ENCODE measurements at regions not wholly inside any gene's neighbourhood (a gene's known extent, or its start where the extent isn't known, plus 50 kb on each side); places are given as distances from the start of the nearest gene placed in this dataset.

GRCh38 chr4:26094076-26094475, 180.1 kb downstream of the SMIM20 start:
- Histone ChIP-seq H3K9me3 (ENCODE audit: insufficient read depth, low read depth, low read length) (peaks cover 17% of the 10 kb centered on the region), H3K4me3 (ENCODE audit: low read length) (no peak overlapping the region), H3K4me1 (ENCODE audit: insufficient read depth, low read length) (no peaks in the 10 kb centered on the region), H3K27me3 (ENCODE audit: insufficient read depth, low read length) (no peaks in the 10 kb centered on the region), H3K36me3 (ENCODE audit: insufficient read depth, low read depth, low read length) (no peaks in the 10 kb centered on the region), H3K27ac (ENCODE audit: low read length) (no peak overlapping the region), H3K9ac (ENCODE audit: low read depth, low read length) (no peak overlapping the region)

- Histone ChIP-seq H3K4me3 (ENCODE audit: low read length) (no peak overlapping the region), H3K9me3 (ENCODE audit: insufficient read depth, low read depth, low read length) (peaks cover 16% of the 10 kb centered on the region), H3K27ac (ENCODE audit: low read length) (no peak overlapping the region), H3K27me3 (ENCODE audit: insufficient read depth, low read length) (no peaks in the 10 kb centered on the region), H3K9ac (ENCODE audit: low read depth, low read length) (no peak overlapping the region), H3K36me3 (ENCODE audit: insufficient read depth, low read depth, low read length) (no peaks in the 10 kb centered on the region), H3K4me1 (ENCODE audit: insufficient read depth, low read length) (no peaks in the 10 kb centered on the region)
Measured at GRCh38 chr4:26094911-26095310, 180.9 kb downstream of the SMIM20 start.

- no peaks in the 10 kb centered on the region for H3K4me1 ChIP-seq (ENCODE audit: insufficient read depth, low read length)
- no peaks in the 10 kb centered on the region for H3K9me3 ChIP-seq (ENCODE audit: insufficient read depth, low read depth, low read length)
- H3K36me3 ChIP-seq (ENCODE audit: insufficient read depth, low read depth, low read length): no peaks in the 10 kb centered on the region
- H3K4me3 ChIP-seq (ENCODE audit: low read length): no peak overlapping the region
- H3K9ac ChIP-seq (ENCODE audit: low read depth, low read length): no peak overlapping the region
- no peaks in the 10 kb centered on the region for H3K27me3 ChIP-seq (ENCODE audit: insufficient read depth, low read length)
- no peak overlapping the region for H3K27ac ChIP-seq (ENCODE audit: low read length)
Measured at GRCh38 chr4:26099967-26100366, 185.9 kb downstream of the SMIM20 start.

- no peak overlapping the region for H3K4me3 ChIP-seq (ENCODE audit: low read length)
Measured at GRCh38 chr4:26101011-26101410, 187.0 kb downstream of the SMIM20 start.

GRCh38 chr4:26104056-26104685, 190.2 kb downstream of the SMIM20 start:
- Histone ChIP-seq H3K27me3 (ENCODE audit: insufficient read depth, low read length) (no peaks in the 10 kb centered on the region), H3K4me3 (ENCODE audit: low read length) (no peak overlapping the region), H3K9ac (ENCODE audit: low read depth, low read length) (no peak overlapping the region), H3K4me1 (ENCODE audit: insufficient read depth, low read length) (no peaks in the 10 kb centered on the region), H3K36me3 (ENCODE audit: insufficient read depth, low read depth, low read length) (no peaks in the 10 kb centered on the region), H3K9me3 (ENCODE audit: insufficient read depth, low read depth, low read length) (no peaks in the 10 kb centered on the region), H3K27ac (ENCODE audit: low read length) (no peak overlapping the region)

More at GRCh38 chr4:26101011-26101410, 187.0 kb downstream of the SMIM20 start:
- no peak overlapping the region for H3K9ac ChIP-seq (ENCODE audit: low read depth, low read length)
- no peaks in the 10 kb centered on the region for H3K27me3 ChIP-seq (ENCODE audit: insufficient read depth, low read length)
- H3K9me3 ChIP-seq (ENCODE audit: insufficient read depth, low read depth, low read length): no peaks in the 10 kb centered on the region
- H3K36me3 ChIP-seq (ENCODE audit: insufficient read depth, low read depth, low read length): no peaks in the 10 kb centered on the region
- H3K4me1 ChIP-seq (ENCODE audit: insufficient read depth, low read length): no peaks in the 10 kb centered on the region
- H3K27ac ChIP-seq (ENCODE audit: low read length): no peak overlapping the region

- no peak overlapping the region for H3K9ac ChIP-seq (ENCODE audit: low read depth, low read length)
- no peak overlapping the region for H3K27ac ChIP-seq (ENCODE audit: low read length)
- no peaks in the 10 kb centered on the region for H3K4me1 ChIP-seq (ENCODE audit: insufficient read depth, low read length)
- no peaks in the 10 kb centered on the region for H3K27me3 ChIP-seq (ENCODE audit: insufficient read depth, low read length)
- H3K9me3 ChIP-seq (ENCODE audit: insufficient read depth, low read depth, low read length): no peaks in the 10 kb centered on the region
- no peaks in the 10 kb centered on the region for H3K36me3 ChIP-seq (ENCODE audit: insufficient read depth, low read depth, low read length)
- no peak overlapping the region for H3K4me3 ChIP-seq (ENCODE audit: low read length)
Measured at GRCh38 chr4:26105337-26105736, 191.3 kb downstream of the SMIM20 start.

- Histone ChIP-seq H3K27ac (ENCODE audit: low read length) (no peak overlapping the region), H3K9me3 (ENCODE audit: insufficient read depth, low read depth, low read length) (no peaks in the 10 kb centered on the region), H3K4me1 (ENCODE audit: insufficient read depth, low read length) (no peaks in the 10 kb centered on the region), H3K4me3 (ENCODE audit: low read length) (no peak overlapping the region), H3K27me3 (ENCODE audit: insufficient read depth, low read length) (no peaks in the 10 kb centered on the region), H3K9ac (ENCODE audit: low read depth, low read length) (no peak overlapping the region), H3K36me3 (ENCODE audit: insufficient read depth, low read depth, low read length) (no peaks in the 10 kb centered on the region)
Measured at GRCh38 chr4:26105815-26106699, 192.0 kb downstream of the SMIM20 start.

- peaks cover 5% of the 10 kb centered on the region; the same call in 1 of the 2 replicates for H3K9me3 ChIP-seq (ENCODE audit: insufficient read depth, low read depth, low read length)
- no peaks in the 10 kb centered on the region for H3K27me3 ChIP-seq (ENCODE audit: insufficient read depth, low read length)
- no peak overlapping the region for H3K9ac ChIP-seq (ENCODE audit: low read depth, low read length)
- H3K4me1 ChIP-seq (ENCODE audit: insufficient read depth, low read length): no peaks in the 10 kb centered on the region
- H3K4me3 ChIP-seq (ENCODE audit: low read length): no peak overlapping the region
- H3K36me3 ChIP-seq (ENCODE audit: insufficient read depth, low read depth, low read length): no peaks in the 10 kb centered on the region
- H3K27ac ChIP-seq (ENCODE audit: low read length): no peak overlapping the region
Measured at GRCh38 chr4:26106776-26107175, 192.8 kb downstream of the SMIM20 start.

- no peaks in the 10 kb centered on the region for H3K27me3 ChIP-seq (ENCODE audit: insufficient read depth, low read length)
- H3K4me1 ChIP-seq (ENCODE audit: insufficient read depth, low read length): no peaks in the 10 kb centered on the region
- peaks cover 17% of the 10 kb centered on the region; the same call in 1 of the 2 replicates for H3K9me3 ChIP-seq (ENCODE audit: insufficient read depth, low read depth, low read length)
- H3K36me3 ChIP-seq (ENCODE audit: insufficient read depth, low read depth, low read length): no peaks in the 10 kb centered on the region
- H3K4me3 ChIP-seq (ENCODE audit: low read length): no peak overlapping the region
- no peak overlapping the region for H3K9ac ChIP-seq (ENCODE audit: low read depth, low read length)
- H3K27ac ChIP-seq (ENCODE audit: low read length): no peak overlapping the region
Measured at GRCh38 chr4:26108054-26108453, 194.0 kb downstream of the SMIM20 start.

- Histone ChIP-seq H3K9me3 (ENCODE audit: insufficient read depth, low read depth, low read length) (peaks cover 33% of the 10 kb centered on the region), H3K4me3 (ENCODE audit: low read length) (no peak overlapping the region), H3K36me3 (ENCODE audit: insufficient read depth, low read depth, low read length) (no peaks in the 10 kb centered on the region), H3K27ac (ENCODE audit: low read length) (no peak overlapping the region), H3K27me3 (ENCODE audit: insufficient read depth, low read length) (no peaks in the 10 kb centered on the region), H3K9ac (ENCODE audit: low read depth, low read length) (no peak overlapping the region), H3K4me1 (ENCODE audit: insufficient read depth, low read length) (no peaks in the 10 kb centered on the region)
Measured at GRCh38 chr4:26110493-26110892, 196.5 kb downstream of the SMIM20 start.

GRCh38 chr4:26113339-26113940, 199.4 kb downstream of the SMIM20 start:
- no peak overlapping the region for H3K27ac ChIP-seq (ENCODE audit: low read length)
- H3K27me3 ChIP-seq (ENCODE audit: insufficient read depth, low read length): no peaks in the 10 kb centered on the region
- H3K9me3 ChIP-seq (ENCODE audit: insufficient read depth, low read depth, low read length): peaks cover 33% of the 10 kb centered on the region
- no peaks in the 10 kb centered on the region for H3K4me1 ChIP-seq (ENCODE audit: insufficient read depth, low read length)
- H3K36me3 ChIP-seq (ENCODE audit: insufficient read depth, low read depth, low read length): no peaks in the 10 kb centered on the region
- no peak overlapping the region for H3K9ac ChIP-seq (ENCODE audit: low read depth, low read length)
- no peak overlapping the region for H3K4me3 ChIP-seq (ENCODE audit: low read length)

- no peak overlapping the region for H3K4me3 ChIP-seq (ENCODE audit: low read length)
- H3K27me3 ChIP-seq (ENCODE audit: insufficient read depth, low read length): no peaks in the 10 kb centered on the region
Measured at GRCh38 chr4:26116057-26116456, 202.0 kb downstream of the SMIM20 start.

More at GRCh38 chr4:26116057-26116456, 202.0 kb downstream of the SMIM20 start:
- no peaks in the 10 kb centered on the region for H3K4me1 ChIP-seq (ENCODE audit: insufficient read depth, low read length)
- no peak overlapping the region for H3K9ac ChIP-seq (ENCODE audit: low read depth, low read length)
- H3K27ac ChIP-seq (ENCODE audit: low read length): no peak overlapping the region
- H3K36me3 ChIP-seq (ENCODE audit: insufficient read depth, low read depth, low read length): no peaks in the 10 kb centered on the region
- peaks cover 33% of the 10 kb centered on the region for H3K9me3 ChIP-seq (ENCODE audit: insufficient read depth, low read depth, low read length)
